ENCODE measurements at regions not wholly inside any gene's neighbourhood (a gene's known extent, or its start where the extent isn't known, plus 50 kb on each side); places are given as distances from the start of the nearest gene placed in this dataset.

DNA sequence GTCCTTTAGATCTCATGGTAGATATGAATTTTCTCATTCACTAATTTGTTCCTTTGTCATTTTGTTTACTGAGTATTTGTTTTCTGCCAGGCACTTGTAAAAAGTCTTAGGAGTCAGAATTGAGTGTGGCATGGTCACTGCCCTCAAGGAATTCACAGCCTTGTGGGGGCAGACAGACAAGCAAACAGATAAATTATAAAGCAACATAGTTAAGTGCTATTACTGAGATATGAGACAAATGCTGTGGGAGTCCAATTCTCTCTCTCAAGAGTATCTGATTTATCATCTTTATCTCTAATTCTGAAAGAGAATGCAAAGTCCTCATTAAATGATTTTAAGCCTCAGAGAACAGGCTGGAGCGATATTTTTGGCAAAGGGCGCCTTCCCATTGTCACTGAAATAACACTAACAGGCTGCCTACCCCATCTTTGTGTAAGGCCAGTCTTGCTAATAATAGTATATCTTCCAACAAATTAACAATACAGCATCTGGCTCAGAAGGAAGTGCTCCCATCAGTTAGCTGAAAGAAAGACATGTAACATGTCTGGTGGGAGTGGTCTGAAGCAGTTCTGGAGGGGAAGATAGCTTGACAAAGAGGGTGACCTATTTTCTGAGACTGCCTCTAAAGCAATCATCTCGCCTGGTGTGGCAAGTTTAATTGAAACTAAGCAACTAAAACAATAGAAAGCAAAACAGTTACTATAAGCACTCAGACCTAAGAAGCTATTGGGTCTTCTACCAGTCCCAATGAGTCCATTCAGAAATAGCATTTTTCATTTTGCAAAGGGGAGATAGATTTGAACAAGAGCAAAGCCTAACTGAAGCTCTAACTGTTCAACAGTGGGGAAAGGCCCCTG, 61.5 kb upstream of the AMOT start:
- TF ChIP-seq, protein P1, sequence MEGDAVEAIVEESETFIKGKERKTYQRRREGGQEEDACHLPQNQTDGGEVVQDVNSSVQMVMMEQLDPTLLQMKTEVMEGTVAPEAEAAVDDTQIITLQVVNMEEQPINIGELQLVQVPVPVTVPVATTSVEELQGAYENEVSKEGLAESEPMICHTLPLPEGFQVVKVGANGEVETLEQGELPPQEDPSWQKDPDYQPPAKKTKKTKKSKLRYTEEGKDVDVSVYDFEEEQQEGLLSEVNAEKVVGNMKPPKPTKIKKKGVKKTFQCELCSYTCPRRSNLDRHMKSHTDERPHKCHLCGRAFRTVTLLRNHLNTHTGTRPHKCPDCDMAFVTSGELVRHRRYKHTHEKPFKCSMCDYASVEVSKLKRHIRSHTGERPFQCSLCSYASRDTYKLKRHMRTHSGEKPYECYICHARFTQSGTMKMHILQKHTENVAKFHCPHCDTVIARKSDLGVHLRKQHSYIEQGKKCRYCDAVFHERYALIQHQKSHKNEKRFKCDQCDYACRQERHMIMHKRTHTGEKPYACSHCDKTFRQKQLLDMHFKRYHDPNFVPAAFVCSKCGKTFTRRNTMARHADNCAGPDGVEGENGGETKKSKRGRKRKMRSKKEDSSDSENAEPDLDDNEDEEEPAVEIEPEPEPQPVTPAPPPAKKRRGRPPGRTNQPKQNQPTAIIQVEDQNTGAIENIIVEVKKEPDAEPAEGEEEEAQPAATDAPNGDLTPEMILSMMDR (IDR thresholded peaks at IDR 0.05) = no peak
- TF ChIP-seq POLR2A (IDR thresholded peaks at IDR 0.05) = no peak

Data from esophagus squamous epithelium (tissue), 4 donors.